NCI-H748 (cell line): ENCODE measurements at regions not wholly inside any gene's neighbourhood (a gene's known extent, or its start where the extent isn't known, plus 50 kb on each side); places are given as distances from the start of the nearest gene placed in this dataset.
"Not testable (repeated sequence)": the region's sequence is repeated elsewhere in the genome, so short reads cannot be mapped to it uniquely, and the experiment has no call there.

Experiments used
- DNase-seq: peaks from one replicate; lab custom pipeline; 2025; ENCODE audit not compliant: unreplicated experiment; lab: John Stamatoyannopoulos, UW

- DNase-seq, result no peak
Measured at GRCh38 chr13:66237411-66238062, 992.6 kb downstream of the PCDH9 start.

GRCh38 chr13:66234159-66234558, 996.0 kb downstream of the PCDH9 start:
- DNase-seq, result no peak

GRCh38 chr13:66231958-66232357, 998.2 kb downstream of the PCDH9 start:
- not testable (repeated sequence) for DNase-seq

- DNase-seq, result peak; percentile 17
Measured at GRCh38 chr13:66225072-66225471, 1005.1 kb downstream of the PCDH9 start.

GRCh38 chr13:66224663-66225062, 1005.5 kb downstream of the PCDH9 start:
- DNase-seq, result peak; percentile 6

- DNase-seq, result no peak
Measured at GRCh38 chr13:66222926-66223325, 1007.2 kb downstream of the PCDH9 start.

- no peak for DNase-seq
Measured at GRCh38 chr13:66222127-66222526, 1008.0 kb downstream of the PCDH9 start.

- no peak for DNase-seq
Measured at GRCh38 chr13:66219506-66219905, 1010.6 kb downstream of the PCDH9 start.

GRCh38 chr13:66218583-66218982, 1011.6 kb downstream of the PCDH9 start:
- DNase-seq, result no peak

GRCh38 chr13:66216728-66217127, 1013.4 kb downstream of the PCDH9 start:
- DNase-seq, result no peak

GRCh38 chr13:66214467-66214866, 1015.7 kb downstream of the PCDH9 start:
- no peak for DNase-seq

GRCh38 chr13:66212511-66212910, 1017.6 kb downstream of the PCDH9 start:
- no peak for DNase-seq

GRCh38 chr13:66210677-66211076, 1019.5 kb downstream of the PCDH9 start:
- DNase-seq, result no peak

- no peak for DNase-seq
Measured at GRCh38 chr13:66208589-66208988, 1021.5 kb downstream of the PCDH9 start.

- no peak for DNase-seq
Measured at GRCh38 chr13:66207610-66208009, 1022.5 kb downstream of the PCDH9 start.

GRCh38 chr13:66205807-66206206, 1024.3 kb downstream of the PCDH9 start:
- no peak for DNase-seq

GRCh38 chr13:66200555-66200954, 1029.6 kb downstream of the PCDH9 start:
- no peak for DNase-seq

GRCh38 chr13:66195238-66195637, 1034.9 kb downstream of the PCDH9 start:
- no peak for DNase-seq

GRCh38 chr13:66189986-66190385, 1040.2 kb downstream of the PCDH9 start:
- DNase-seq, result no peak

- DNase-seq, result no peak
Measured at GRCh38 chr13:66180836-66181235, 1049.3 kb downstream of the PCDH9 start.

GRCh38 chr13:66171920-66172319, 1058.2 kb downstream of the PCDH9 start:
- DNase-seq, result no peak

- DNase-seq, result no peak
Measured at GRCh38 chr13:66162470-66162869, 1067.7 kb downstream of the PCDH9 start.

GRCh38 chr13:66159511-66159910, 1070.6 kb downstream of the PCDH9 start:
- DNase-seq, result no peak
